ENCODE measurements at regions not wholly inside any gene's neighbourhood (a gene's known extent, or its start where the extent isn't known, plus 50 kb on each side); places are given as distances from the start of the nearest gene placed in this dataset.
A peak's percentile ranks its signal among the peaks of the same experiment; 100 is the strongest.

GRCh38 chr15:66840615-66841390 lies 138.8 kb downstream of the SMAD6 start:
- DNase-seq (ENCODE audit: low read depth, low spot score), result no peak
- Histone ChIP-seq H3K27me3 (ENCODE audit: control insufficient read depth, insufficient read depth, low read length) (no peaks in the 10 kb centered on the region), H3K27ac (ENCODE audit: low read depth, low read length) (no peak overlapping the region), H3K4me3 (ENCODE audit: low read depth, low read length) (no peak overlapping the region), H3K9me3 (ENCODE audit: control insufficient read depth, insufficient read depth, low read length) (peaks cover under 1% of the 10 kb centered on the region)
- ChIA-PET POLR2A (no interaction called here), CTCF (interaction anchor here (0.6 kb wide), 1 partner anchor 16 kb away, joined by 6 read pairs; no protein-coding TSS in a partner anchor)
- TF ChIP-seq CTCF (IDR thresholded peaks at IDR 0.05; ENCODE audit: low read depth, low read length), result no peak

GRCh38 chr15:66841953-66842681 lies 140.1 kb downstream of the SMAD6 start:
- CTCF ChIA-PET, result interaction anchor here (0.6 kb wide), 4 partner anchors 10 to 136 kb away, joined by 4 to 6 read pairs (median 4); no protein-coding TSS in a partner anchor
- DNase-seq (ENCODE audit: low read depth, low spot score), result peak; percentile 68
- H3K4me3 ChIP-seq (ENCODE audit: low read depth, low read length), result peak overlapping the region; percentile 62
- no peaks in the 10 kb centered on the region for H3K27me3 ChIP-seq (ENCODE audit: control insufficient read depth, insufficient read depth, low read length)
- H3K27ac ChIP-seq (ENCODE audit: low read depth, low read length), result peak overlapping the region; percentile 98
- TF ChIP-seq CTCF (IDR thresholded peaks at IDR 0.05; ENCODE audit: low read depth, low read length), result no peak
- POLR2A ChIA-PET, result interaction anchor here (0.5 to 1.9 kb wide), 9 partner anchors 9 to 945 kb away, joined by 3 to 11 read pairs (median 7); partner anchors contain the start of gene SMAD6
- no peaks in the 10 kb centered on the region; the same call in 1 of the 2 replicates for H3K9me3 ChIP-seq (ENCODE audit: control insufficient read depth, insufficient read depth, low read length)

GRCh38 chr15:66842710-66843441 lies 140.8 kb downstream of the SMAD6 start:
- no peak for TF ChIP-seq CTCF (IDR thresholded peaks at IDR 0.05; ENCODE audit: low read depth, low read length)
- Histone ChIP-seq H3K27ac (ENCODE audit: low read depth, low read length) (peak overlapping the region; percentile 82), H3K27me3 (ENCODE audit: control insufficient read depth, insufficient read depth, low read length) (no peaks in the 10 kb centered on the region), H3K4me3 (ENCODE audit: low read depth, low read length) (peak overlapping the region; percentile 62), H3K9me3 (ENCODE audit: control insufficient read depth, insufficient read depth, low read length) (no peaks in the 10 kb centered on the region; the same call in 1 of the 2 replicates)
- no peak for DNase-seq (ENCODE audit: low read depth, low spot score)
- ChIA-PET CTCF (interaction anchor here (0.6 kb wide), 2 partner anchors 21 to 83 kb away, joined by 4 to 6 read pairs; no protein-coding TSS in a partner anchor), POLR2A (interaction anchor here (0.5 to 1.9 kb wide), 9 partner anchors 8 to 551 kb away, joined by 3 to 11 read pairs (median 7); partner anchors contain the start of gene SMAD6)

- DNase-seq (ENCODE audit: low read depth, low spot score), result no peak
- Histone ChIP-seq H3K27ac (ENCODE audit: low read depth, low read length) (peak overlapping the region; percentile 82), H3K9me3 (ENCODE audit: control insufficient read depth, insufficient read depth, low read length) (no peaks in the 10 kb centered on the region; the same call in 1 of the 2 replicates), H3K27me3 (ENCODE audit: control insufficient read depth, insufficient read depth, low read length) (no peaks in the 10 kb centered on the region), H3K4me3 (ENCODE audit: low read depth, low read length) (no peak overlapping the region; the same call in 1 of the 2 replicates)
- no peak for TF ChIP-seq CTCF (IDR thresholded peaks at IDR 0.05; ENCODE audit: low read depth, low read length)
- CTCF ChIA-PET, result no interaction called here
- POLR2A ChIA-PET, result interaction anchor here (1.5 to 1.9 kb wide), 3 partner anchors 7 to 142 kb away, joined by 8 to 11 read pairs (median 8); partner anchors contain the start of gene SMAD6
Measured at GRCh38 chr15:66843581-66843980, 141.5 kb downstream of the SMAD6 start.
